Osteocyte (in vitro differentiated cells): ENCODE measurements at regions not wholly inside any gene's neighbourhood (a gene's known extent, or its start where the extent isn't known, plus 50 kb on each side); places are given as distances from the start of the nearest gene placed in this dataset.
"Not testable (repeated sequence)": the region's sequence is repeated elsewhere in the genome, so short reads cannot be mapped to it uniquely, and the experiment has no call there.

Experiments
- DNase-seq: peaks from one replicate; pipeline ENCODE4 v3.0.0; 2021; ENCODE audit warnings: mixed read lengths; ENCODE audit not compliant: unreplicated experiment; ENCODE audit errors: extremely low spot score
- H3K27ac Mint-ChIP-seq: one replicate; pipeline ENCODE4 v1.8.0; 2021; ENCODE audit warnings: mild to moderate bottlenecking, mixed read lengths; ENCODE audit not compliant: unreplicated experiment
- H3K27me3 Mint-ChIP-seq: one replicate; pipeline ENCODE4 v1.8.0; 2021; ENCODE audit warnings: mixed read lengths; ENCODE audit not compliant: unreplicated experiment
- H3K36me3 Mint-ChIP-seq: one replicate; pipeline ENCODE4 v1.8.0; 2021; ENCODE audit warnings: mixed read lengths; ENCODE audit not compliant: unreplicated experiment
- H3K4me1 Mint-ChIP-seq: one replicate; pipeline ENCODE4 v1.8.0; 2021; ENCODE audit warnings: mixed read lengths; ENCODE audit not compliant: unreplicated experiment
- H3K4me3 Mint-ChIP-seq: one replicate; pipeline ENCODE4 v1.8.0; 2021; ENCODE audit warnings: mild to moderate bottlenecking, moderate library complexity, mixed read lengths; ENCODE audit not compliant: unreplicated experiment
- H3K9me3 Mint-ChIP-seq: one replicate; pipeline ENCODE4 v1.8.0; 2021; ENCODE audit warnings: mixed read lengths; ENCODE audit not compliant: unreplicated experiment
- TF ChIP-seq, protein P1 (sequence below): fragments of 200-600 bp; sonication (generic); IDR thresholded peaks from 2 replicates; pipeline ENCODE4 v1.5.0; 2021; ENCODE audit warnings: antibody characterized with exemption, mild to moderate bottlenecking, moderate library complexity

GRCh38 chr18:43785158-43785557, 507.9 kb upstream of the SYT4 start:
- H3K4me3 Mint-ChIP-seq: peak overlapping the region; percentile 38
- no peak overlapping the region for H3K27ac Mint-ChIP-seq
- no peak for DNase-seq
- peaks cover 46% of the 10 kb centered on the region for H3K4me1 Mint-ChIP-seq
- no peaks in the 10 kb centered on the region for H3K36me3 Mint-ChIP-seq
- peaks cover 3% of the 10 kb centered on the region for H3K9me3 Mint-ChIP-seq
- no peaks in the 10 kb centered on the region for H3K27me3 Mint-ChIP-seq
- TF ChIP-seq, protein P1, sequence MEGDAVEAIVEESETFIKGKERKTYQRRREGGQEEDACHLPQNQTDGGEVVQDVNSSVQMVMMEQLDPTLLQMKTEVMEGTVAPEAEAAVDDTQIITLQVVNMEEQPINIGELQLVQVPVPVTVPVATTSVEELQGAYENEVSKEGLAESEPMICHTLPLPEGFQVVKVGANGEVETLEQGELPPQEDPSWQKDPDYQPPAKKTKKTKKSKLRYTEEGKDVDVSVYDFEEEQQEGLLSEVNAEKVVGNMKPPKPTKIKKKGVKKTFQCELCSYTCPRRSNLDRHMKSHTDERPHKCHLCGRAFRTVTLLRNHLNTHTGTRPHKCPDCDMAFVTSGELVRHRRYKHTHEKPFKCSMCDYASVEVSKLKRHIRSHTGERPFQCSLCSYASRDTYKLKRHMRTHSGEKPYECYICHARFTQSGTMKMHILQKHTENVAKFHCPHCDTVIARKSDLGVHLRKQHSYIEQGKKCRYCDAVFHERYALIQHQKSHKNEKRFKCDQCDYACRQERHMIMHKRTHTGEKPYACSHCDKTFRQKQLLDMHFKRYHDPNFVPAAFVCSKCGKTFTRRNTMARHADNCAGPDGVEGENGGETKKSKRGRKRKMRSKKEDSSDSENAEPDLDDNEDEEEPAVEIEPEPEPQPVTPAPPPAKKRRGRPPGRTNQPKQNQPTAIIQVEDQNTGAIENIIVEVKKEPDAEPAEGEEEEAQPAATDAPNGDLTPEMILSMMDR: no peak

DNA sequence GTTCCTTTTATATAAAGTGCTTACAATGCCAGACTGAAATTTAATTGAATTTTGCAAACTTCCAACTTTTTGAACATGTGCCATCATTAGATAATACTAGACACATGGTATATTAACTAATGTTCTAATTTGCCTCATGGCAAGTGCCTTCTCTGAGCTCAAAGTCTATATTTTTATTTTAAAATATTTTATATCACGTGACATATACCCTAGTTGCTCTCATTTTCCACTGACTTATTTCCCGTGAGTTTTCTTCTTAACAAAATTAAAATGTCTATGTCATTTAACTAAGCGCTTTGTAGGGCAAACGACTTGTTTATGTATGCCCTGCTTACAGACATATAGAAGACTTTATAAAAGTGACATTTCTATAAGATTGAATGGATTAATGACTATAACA, 509.6 kb upstream of the SYT4 start:
- TF ChIP-seq, protein P1: no peak
- no peak overlapping the region for H3K4me3 Mint-ChIP-seq
- H3K36me3 Mint-ChIP-seq: no peaks in the 10 kb centered on the region
- H3K4me1 Mint-ChIP-seq: peaks cover 33% of the 10 kb centered on the region
- no peaks in the 10 kb centered on the region for H3K9me3 Mint-ChIP-seq
- H3K27me3 Mint-ChIP-seq: no peaks in the 10 kb centered on the region
- no peak for DNase-seq
- peak overlapping the region; percentile 14 for H3K27ac Mint-ChIP-seq

DNA sequence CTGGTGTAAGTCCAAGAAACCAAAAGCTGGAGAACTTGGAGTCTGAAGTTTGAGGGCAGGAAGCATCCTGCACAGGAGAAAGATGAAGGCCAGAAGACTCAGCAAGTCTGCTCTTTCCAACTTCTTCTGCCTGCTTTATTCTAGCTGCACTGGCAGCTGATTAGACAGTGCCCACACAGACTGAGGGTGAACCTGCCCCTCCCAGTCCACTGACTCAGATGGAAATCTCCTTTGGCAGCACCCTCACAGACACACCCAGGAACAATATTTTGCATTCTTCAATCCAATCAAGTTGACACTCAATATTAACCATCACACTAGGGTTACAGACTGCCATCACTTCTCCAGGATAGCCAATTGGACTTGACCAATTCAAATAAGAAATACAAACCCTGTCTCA, 510.4 kb upstream of the SYT4 start:
- Mint-ChIP-seq H3K4me3 (peak overlapping the region; percentile 38), H3K27ac (peak overlapping the region; percentile 14), H3K4me1 (peaks cover 28% of the 10 kb centered on the region)
- not testable (repeated sequence) for H3K9me3 Mint-ChIP-seq, H3K27me3 Mint-ChIP-seq, H3K36me3 Mint-ChIP-seq, DNase-seq

DNA sequence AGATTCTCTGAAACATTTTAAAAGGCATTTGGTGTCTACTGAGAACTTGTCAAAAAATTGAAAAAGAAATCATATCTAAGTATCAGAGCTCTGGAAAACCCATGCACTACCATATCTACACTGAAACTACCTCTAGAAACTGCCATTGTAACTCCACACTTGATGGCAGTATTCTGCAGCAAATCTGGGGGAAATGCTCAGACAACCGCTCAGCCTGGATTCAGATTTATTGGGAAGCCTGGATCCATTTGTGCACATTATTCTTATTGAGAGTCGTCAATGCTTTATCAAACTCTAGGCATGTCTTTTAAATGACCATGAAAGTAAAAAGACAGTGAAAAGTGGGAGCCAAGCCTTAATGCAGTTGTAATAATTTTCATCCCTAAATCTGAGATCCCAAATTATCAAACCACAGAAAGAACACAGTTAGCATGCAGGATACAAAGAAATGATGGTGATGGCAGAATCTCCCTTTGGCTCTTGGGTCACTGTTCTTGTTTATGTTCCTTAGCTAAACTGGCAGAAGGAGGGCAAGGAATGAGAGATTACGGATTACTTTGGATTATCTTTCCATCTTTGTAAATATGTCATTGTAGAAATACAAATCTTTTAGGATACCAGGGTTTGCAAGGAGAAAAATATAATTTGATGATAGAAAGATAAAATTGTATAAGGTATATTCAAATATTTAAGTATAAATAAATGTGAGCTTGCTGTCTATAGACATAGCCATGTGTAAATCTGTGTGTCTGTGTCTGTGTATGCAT, 512.1 kb upstream of the SYT4 start:
- TF ChIP-seq, protein P1: peak; percentile 72
- Mint-ChIP-seq H3K9me3 (no peaks in the 10 kb centered on the region), H3K4me1 (peaks cover 26% of the 10 kb centered on the region), H3K4me3 (no peak overlapping the region), H3K36me3 (no peaks in the 10 kb centered on the region), H3K27me3 (no peaks in the 10 kb centered on the region), H3K27ac (peak overlapping the region; percentile 58)
- no peak for DNase-seq

- Mint-ChIP-seq H3K4me1 (peaks cover 8% of the 10 kb centered on the region), H3K27ac (no peak overlapping the region), H3K4me3 (no peak overlapping the region), H3K27me3 (no peaks in the 10 kb centered on the region), H3K9me3 (no peaks in the 10 kb centered on the region), H3K36me3 (no peaks in the 10 kb centered on the region)
- TF ChIP-seq, protein P1: no peak
- no peak for DNase-seq
These were observed 516.6 kb upstream of the SYT4 start for GRCh38 chr18:43793910-43794309.
